ENCODE measurements at regions not wholly inside any gene's neighbourhood (a gene's known extent, or its start where the extent isn't known, plus 50 kb on each side); places are given as distances from the start of the nearest gene placed in this dataset.

GRCh38 chr13:65143920-65144319 lies 2086.2 kb downstream of the PCDH9 start:
- no peak for TF ChIP-seq GATA2 (IDR thresholded peaks at IDR 0.05; ENCODE audit: low read depth, low read length)
- no peak for TF ChIP-seq GATA3 (IDR thresholded peaks at IDR 0.05; ENCODE audit: low read depth, low read length)
